Adrenal gland (tissue), 5 donors: ENCODE measurements at regions not wholly inside any gene's neighbourhood (a gene's known extent, or its start where the extent isn't known, plus 50 kb on each side); places are given as distances from the start of the nearest gene placed in this dataset.

ENCODE experiments used
- CTCF ChIP-seq, 6 experiments: fragments of 450-650 bp in 4 of 6; fragments of 200-600 bp in 2 of 6; sonication (generic) in 1 of 6; IDR thresholded peaks; 1 replicate in 5 of 6; 2 replicates in 1 of 6; pipeline versions ENCODE4 v1.5.1 to v1.8.0; 2016 to 2021; ENCODE audit warnings: antibody characterized with exemption in 6 of 6, mild to moderate bottlenecking in 2 of 6, moderate library complexity in 1 of 6
- POLR2A ChIP-seq, 2 donors: fragments of 450-650 bp; IDR thresholded peaks; one replicate each; pipeline ENCODE4 v1.6.1; 2017; ENCODE audit warnings: antibody characterized with exemption in 2 of 2, mild to moderate bottlenecking in 2 of 2, moderate library complexity in 1 of 2
- donor health status: DM: no; HTN: no; CAD: no.

GRCh38 chr19:31718898-31719297 lies 369.7 kb upstream of the TSHZ3 start:
- TF ChIP-seq CTCF (IDR thresholded peaks at IDR 0.05) (no peak), POLR2A (IDR thresholded peaks at IDR 0.05) (no peak)
